Choroid plexus epithelial cell (primary cell): ENCODE measurements at regions not wholly inside any gene's neighbourhood (a gene's known extent, or its start where the extent isn't known, plus 50 kb on each side); places are given as distances from the start of the nearest gene placed in this dataset.

Experiments used
- DNase-seq: peaks from one replicate; pipeline ENCODE4 v3.0.0-alpha.2; 2010; ENCODE audit warnings: low read depth
- H3K4me3 ChIP-seq: 2 replicates; pipeline ENCODE4 v1.5.1; 2011; ENCODE audit warnings: low read depth, mild to moderate bottlenecking, control low read depth, low read length, moderate library complexity
- CTCF ChIP-seq: conservative IDR thresholded peaks from 2 replicates; pipeline ENCODE4 v1.5.1; 2011; ENCODE audit warnings: low read depth, mild to moderate bottlenecking, control low read depth, inconsistent platforms, low read length, moderate library complexity

GRCh38 chr15:95973566-95974256 is 356.8 kb upstream of the NR2F2 start:
- no peak for DNase-seq
- no peak for TF ChIP-seq CTCF
- H3K4me3 ChIP-seq: no peak overlapping the region

GRCh38 chr15:95975212-95975611 is 355.3 kb upstream of the NR2F2 start:
- no peak overlapping the region for H3K4me3 ChIP-seq
- TF ChIP-seq CTCF: no peak
- no peak for DNase-seq

- TF ChIP-seq CTCF: no peak
- DNase-seq: no peak
- no peak overlapping the region for H3K4me3 ChIP-seq
These were observed 351.2 kb upstream of the NR2F2 start for GRCh38 chr15:95979286-95979685.

- no peak for DNase-seq
- no peak overlapping the region for H3K4me3 ChIP-seq
- no peak for TF ChIP-seq CTCF
These were observed 349.3 kb upstream of the NR2F2 start for GRCh38 chr15:95981209-95981608.

- no peak overlapping the region for H3K4me3 ChIP-seq
- no peak for DNase-seq
- TF ChIP-seq CTCF: no peak
These were observed 343.2 kb upstream of the NR2F2 start for GRCh38 chr15:95987299-95987698.

GRCh38 chr15:95987886-95988573 is 342.5 kb upstream of the NR2F2 start:
- TF ChIP-seq CTCF: no peak
- no peak overlapping the region for H3K4me3 ChIP-seq
- DNase-seq: no peak

GRCh38 chr15:95988574-95988887 is 342.0 kb upstream of the NR2F2 start:
- no peak for TF ChIP-seq CTCF
- peak; percentile 85 for DNase-seq
- no peak overlapping the region for H3K4me3 ChIP-seq
